HG02763 (cell line): ENCODE measurements at regions not wholly inside any gene's neighbourhood (a gene's known extent, or its start where the extent isn't known, plus 50 kb on each side); places are given as distances from the start of the nearest gene placed in this dataset.
"Not testable (repeated sequence)": the region's sequence is repeated elsewhere in the genome, so short reads cannot be mapped to it uniquely, and the experiment has no call there.

Experiments
- ATAC-seq: cut with Tn5 transposase; IDR thresholded peaks from one replicate; pipeline ENCODE4 v1.9.1; 2021; ENCODE audit warnings: mild to moderate bottlenecking, moderate library complexity; ENCODE audit not compliant: unreplicated experiment

- ATAC-seq: no peak
Measured at GRCh38 chr14:36418937-36419336, 98.5 kb upstream of the MBIP start.

DNA sequence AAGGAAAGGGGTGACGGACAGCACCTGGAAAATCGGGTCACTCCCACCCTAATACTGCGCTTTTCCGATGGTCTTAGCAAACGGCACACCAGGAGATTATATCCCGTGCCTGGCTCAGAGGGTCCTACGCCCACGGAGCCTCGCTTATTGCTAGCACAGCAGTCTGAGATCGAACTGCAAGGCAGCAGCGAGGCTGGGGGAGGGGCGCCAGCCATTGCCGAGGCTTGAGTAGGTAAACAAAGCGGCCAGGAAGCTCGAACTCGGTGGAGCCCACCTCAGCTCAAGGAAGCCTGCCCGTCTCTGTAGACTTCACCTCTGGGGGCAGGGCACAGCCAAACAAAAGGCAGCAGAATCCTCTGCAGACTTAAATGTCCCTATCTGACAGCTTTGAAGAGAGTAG, 91.5 kb upstream of the MBIP start:
- not testable (repeated sequence) for ATAC-seq

- ATAC-seq: no peak
Measured at GRCh38 chr14:36408388-36408787, 88.0 kb upstream of the MBIP start.

GRCh38 chr14:36405589-36406274, 85.3 kb upstream of the MBIP start:
- no peak for ATAC-seq

GRCh38 chr14:36402867-36403266, 82.4 kb upstream of the MBIP start:
- ATAC-seq: no peak

DNA sequence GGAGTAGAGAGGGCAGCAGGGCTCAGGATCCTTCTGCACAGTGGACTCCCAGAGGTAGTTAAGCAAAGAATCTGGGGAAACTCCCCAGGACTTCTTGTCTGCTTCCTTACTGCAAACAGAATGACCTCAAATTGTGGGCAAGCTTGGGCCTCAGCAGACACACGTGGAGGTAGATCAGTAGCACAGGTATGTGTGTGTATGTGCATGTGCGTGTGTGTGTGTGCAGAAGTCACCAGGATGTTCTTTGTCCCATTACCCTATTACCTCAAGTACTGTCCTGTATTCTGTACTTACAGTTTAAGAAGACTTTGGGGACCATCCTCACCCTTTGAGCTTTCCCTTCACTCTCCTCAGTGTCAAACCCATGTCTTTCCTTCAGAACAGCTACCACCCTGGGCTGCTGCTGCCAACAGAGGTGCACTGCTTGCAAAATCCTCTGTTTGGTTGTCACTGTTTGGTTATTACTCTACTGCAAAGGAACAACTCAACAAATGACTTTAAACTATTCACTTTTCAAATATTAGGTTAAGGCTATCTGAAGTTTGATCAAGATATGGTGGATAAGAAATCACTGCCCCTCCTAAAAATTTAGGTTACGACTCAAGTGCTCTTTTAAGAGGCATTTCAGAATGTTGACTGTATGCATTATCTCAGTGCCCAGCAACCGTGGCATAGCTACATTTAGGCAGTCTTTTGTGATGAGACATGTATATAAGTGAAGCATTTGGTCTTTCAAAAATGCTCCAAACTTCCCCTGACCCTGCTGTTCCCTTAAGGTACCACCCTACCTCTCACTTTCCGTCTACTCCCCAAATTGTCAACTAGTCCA, 78.2 kb upstream of the MBIP start:
- no peak for ATAC-seq

GRCh38 chr14:36397357-36397756, 76.9 kb upstream of the MBIP start:
- no peak for ATAC-seq

DNA sequence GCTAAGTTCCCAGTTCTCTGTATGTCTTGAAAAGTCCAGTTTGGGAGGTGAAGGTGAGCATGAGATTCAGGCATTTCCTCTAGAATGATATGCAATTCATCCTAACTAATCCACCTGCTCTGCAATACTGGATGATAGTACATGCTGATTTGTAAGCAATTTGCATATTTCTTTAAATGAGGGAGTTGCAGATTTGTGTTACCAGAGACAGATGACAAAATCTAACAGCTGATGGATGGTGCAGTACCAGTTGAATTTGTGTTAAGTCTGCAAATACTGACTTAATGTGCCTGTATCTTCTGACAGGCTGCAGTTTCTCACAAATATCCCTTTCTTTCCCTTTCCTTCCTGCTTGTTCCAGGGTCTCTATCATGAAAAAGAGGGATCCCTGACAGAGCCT, 76.4 kb upstream of the MBIP start:
- no peak for ATAC-seq

GRCh38 chr14:36394593-36394992, 74.2 kb upstream of the MBIP start:
- no peak for ATAC-seq

- ATAC-seq: no peak
Measured at GRCh38 chr14:36390718-36391117, 70.3 kb upstream of the MBIP start.

DNA sequence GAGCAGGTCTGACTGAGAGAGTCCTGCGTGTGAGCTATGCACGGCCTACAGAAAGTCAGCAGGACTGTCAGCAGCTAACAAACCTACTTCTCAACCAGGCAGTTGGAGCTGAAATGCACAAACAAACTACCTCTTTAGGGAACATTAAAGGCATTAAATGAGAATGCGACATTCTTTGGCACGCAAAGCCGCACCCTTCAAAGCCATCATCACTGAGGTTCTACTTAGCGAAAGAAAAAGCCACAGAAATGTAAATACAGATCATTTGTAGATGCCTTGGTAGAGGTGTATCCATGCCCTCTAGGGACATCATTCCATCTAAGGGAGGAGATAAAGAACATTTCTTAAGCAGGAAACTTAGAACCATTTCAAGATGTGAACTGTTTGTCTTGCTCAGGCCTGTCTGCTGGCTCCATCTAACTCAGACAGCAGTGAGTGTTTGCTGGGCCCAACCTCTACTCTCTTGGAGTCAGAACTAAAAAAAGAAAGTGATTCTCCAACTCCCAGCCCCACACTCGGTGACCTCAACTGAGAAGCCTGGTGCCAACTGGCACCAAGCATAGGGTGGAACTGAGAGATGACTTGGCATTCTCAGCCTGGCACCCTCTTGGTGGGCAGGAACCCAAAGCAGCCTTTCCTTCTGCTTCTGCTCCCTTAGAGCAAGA, 63.5 kb upstream of the MBIP start:
- ATAC-seq: no peak

DNA sequence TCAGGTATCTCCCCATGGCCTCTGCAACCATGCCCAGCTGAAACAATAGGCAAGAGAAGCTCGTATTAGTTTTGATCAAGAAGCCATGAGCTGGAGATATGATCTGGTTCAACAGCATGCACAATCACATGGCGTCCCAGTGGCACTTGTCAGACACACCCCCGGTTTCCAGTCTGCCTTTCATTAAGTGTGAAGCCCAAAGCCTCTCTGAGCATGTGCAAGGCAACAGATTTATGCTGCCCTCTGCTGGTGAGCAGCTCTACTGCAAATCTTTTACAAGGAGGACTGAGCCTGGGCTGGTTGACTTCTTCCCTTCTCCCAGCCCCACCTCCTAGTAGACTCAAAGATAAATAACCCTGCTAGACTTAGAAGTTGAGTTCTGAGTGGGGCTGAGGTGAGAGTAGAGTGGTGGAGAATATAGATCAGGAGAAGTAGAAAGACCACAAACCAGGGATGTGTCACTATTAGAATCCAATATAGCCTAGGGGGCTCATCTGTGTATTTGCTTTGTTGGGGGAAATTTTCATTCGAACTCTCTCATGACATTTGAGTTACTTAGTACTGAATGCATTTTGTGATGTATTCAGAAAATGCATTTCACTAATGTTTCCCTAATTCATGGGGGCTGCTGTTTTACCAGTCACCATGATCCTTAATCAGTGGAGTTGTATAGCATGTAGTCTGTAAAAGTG, 53.7 kb upstream of the MBIP start:
- ATAC-seq: peak; percentile 90
